ENCODE measurements at regions not wholly inside any gene's neighbourhood (a gene's known extent, or its start where the extent isn't known, plus 50 kb on each side); places are given as distances from the start of the nearest gene placed in this dataset.

DNA sequence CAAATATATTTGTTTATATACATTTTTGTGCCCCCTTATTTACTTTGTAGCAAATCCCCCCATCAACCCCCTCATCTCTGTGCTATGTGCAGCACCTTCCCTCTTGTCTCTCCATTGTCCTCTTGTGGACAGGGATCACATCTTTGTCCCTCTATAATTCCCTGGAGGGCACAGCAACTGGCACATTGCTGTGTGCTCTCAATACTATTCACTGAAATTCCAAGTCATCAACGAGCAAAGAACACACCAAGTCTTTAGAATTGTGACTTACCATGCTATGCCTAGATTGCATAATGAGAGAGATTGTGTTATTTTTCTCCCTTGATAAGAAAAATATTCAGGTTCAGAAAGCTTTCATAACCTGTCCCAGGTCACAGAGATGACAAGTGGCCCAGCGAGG, 54.6 kb upstream of the ACAN start:
- no peaks in the 10 kb centered on the region for H3K4me1 ChIP-seq (ENCODE audit: control insufficient read depth in 1 of 2, insufficient read depth in 2 of 2, low read length in 2 of 2)
- no peak overlapping the region for H3K4me2 ChIP-seq (replicated peaks; ENCODE audit: extremely low read depth, low read length, poor library complexity, severe bottlenecking)
- peaks cover 0 to 6% of the 10 kb centered on the region in 2 donors for H3K27me3 ChIP-seq (ENCODE audit: control insufficient read depth in 2 of 2, insufficient read depth in 2 of 2, low read length in 2 of 2)
- no peak overlapping the region for H3K4me3 ChIP-seq (replicated peaks in 1 of 3; ENCODE audit: low read depth in 2 of 3, low read length in 3 of 3)
- H2AFZ ChIP-seq (ENCODE audit: insufficient read depth, low read depth, low read length, poor library complexity, severe bottlenecking), result no peak overlapping the region
- intact Hi-C loops (cut with micrococcal nuclease), result no loop called here
- peaks cover 6 to 19% (median 11%) of the 10 kb centered on the region in 3 donors for H3K27me3 Mint-ChIP-seq (ENCODE audit: low read depth in 3 of 3)
- H3K9me3 ChIP-seq (replicated peaks in 1 of 2; ENCODE audit: control insufficient read depth in 1 of 2, insufficient read depth in 1 of 2, low read length in 2 of 2), result no peaks in the 10 kb centered on the region
- peaks cover 0 to 2% (median 0%) of the 10 kb centered on the region in 7 donors for H3K9me3 Mint-ChIP-seq
- H3K9ac ChIP-seq (ENCODE audit: insufficient read depth, low read length, poor library complexity, severe bottlenecking), result no peak overlapping the region
- H3K4me1 Mint-ChIP-seq, result no peaks in the 10 kb centered on the region
- no peaks in the 10 kb centered on the region for H4K20me1 ChIP-seq (ENCODE audit: insufficient read depth, low read length)
- no peak overlapping the region for H3K4me3 Mint-ChIP-seq
- H3K27ac Mint-ChIP-seq, result no peak overlapping the region
- WGBS (ENCODE audit: insufficient coverage), result 100% methylated on average over 1 of the region's 2 CpGs
- TF ChIP-seq, protein P1, sequence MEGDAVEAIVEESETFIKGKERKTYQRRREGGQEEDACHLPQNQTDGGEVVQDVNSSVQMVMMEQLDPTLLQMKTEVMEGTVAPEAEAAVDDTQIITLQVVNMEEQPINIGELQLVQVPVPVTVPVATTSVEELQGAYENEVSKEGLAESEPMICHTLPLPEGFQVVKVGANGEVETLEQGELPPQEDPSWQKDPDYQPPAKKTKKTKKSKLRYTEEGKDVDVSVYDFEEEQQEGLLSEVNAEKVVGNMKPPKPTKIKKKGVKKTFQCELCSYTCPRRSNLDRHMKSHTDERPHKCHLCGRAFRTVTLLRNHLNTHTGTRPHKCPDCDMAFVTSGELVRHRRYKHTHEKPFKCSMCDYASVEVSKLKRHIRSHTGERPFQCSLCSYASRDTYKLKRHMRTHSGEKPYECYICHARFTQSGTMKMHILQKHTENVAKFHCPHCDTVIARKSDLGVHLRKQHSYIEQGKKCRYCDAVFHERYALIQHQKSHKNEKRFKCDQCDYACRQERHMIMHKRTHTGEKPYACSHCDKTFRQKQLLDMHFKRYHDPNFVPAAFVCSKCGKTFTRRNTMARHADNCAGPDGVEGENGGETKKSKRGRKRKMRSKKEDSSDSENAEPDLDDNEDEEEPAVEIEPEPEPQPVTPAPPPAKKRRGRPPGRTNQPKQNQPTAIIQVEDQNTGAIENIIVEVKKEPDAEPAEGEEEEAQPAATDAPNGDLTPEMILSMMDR (IDR thresholded peaks at IDR 0.05), result no peak
- H3K27ac ChIP-seq (ENCODE audit: low read depth in 1 of 2, low read length in 2 of 2), result no peak overlapping the region
- no peaks in the 10 kb centered on the region for H3K36me3 Mint-ChIP-seq
- DNase-seq, result no peak
- H3K79me2 ChIP-seq (ENCODE audit: insufficient read depth, low read length), result no peaks in the 10 kb centered on the region
- no peaks in the 10 kb centered on the region for H3K36me3 ChIP-seq (replicated peaks in 1 of 2; ENCODE audit: control insufficient read depth in 1 of 2, insufficient read depth in 2 of 2, low read length in 2 of 2)

GRCh38 chr15:88749699-88750098, 53.5 kb upstream of the ACAN start:
- intact Hi-C loops (cut with micrococcal nuclease), result no loop called here

More at GRCh38 chr15:88749699-88750098, 53.5 kb upstream of the ACAN start:
- Histone ChIP-seq H3K79me2 (ENCODE audit: insufficient read depth, low read length) (no peaks in the 10 kb centered on the region), H3K4me3 (replicated peaks in 1 of 3; ENCODE audit: low read depth in 2 of 3, low read length in 3 of 3) (no peak overlapping the region), H3K9ac (ENCODE audit: insufficient read depth, low read length, poor library complexity, severe bottlenecking) (no peak overlapping the region), H3K27ac (ENCODE audit: low read depth in 1 of 2, low read length in 2 of 2) (no peak overlapping the region), H3K27me3 (ENCODE audit: control insufficient read depth in 2 of 2, insufficient read depth in 2 of 2, low read length in 2 of 2) (peaks cover 4 to 8% of the 10 kb centered on the region in 2 donors), H3K4me2 (replicated peaks; ENCODE audit: extremely low read depth, low read length, poor library complexity, severe bottlenecking) (no peak overlapping the region), H3K36me3 (replicated peaks in 1 of 2; ENCODE audit: control insufficient read depth in 1 of 2, insufficient read depth in 2 of 2, low read length in 2 of 2) (no peaks in the 10 kb centered on the region), H3K9me3 (replicated peaks in 1 of 2; ENCODE audit: control insufficient read depth in 1 of 2, insufficient read depth in 1 of 2, low read length in 2 of 2) (no peaks in the 10 kb centered on the region), H3K4me1 (ENCODE audit: control insufficient read depth in 1 of 2, insufficient read depth in 2 of 2, low read length in 2 of 2) (no peaks in the 10 kb centered on the region), H4K20me1 (ENCODE audit: insufficient read depth, low read length) (no peaks in the 10 kb centered on the region), H2AFZ (ENCODE audit: insufficient read depth, low read depth, low read length, poor library complexity, severe bottlenecking) (no peak overlapping the region)
- Mint-ChIP-seq H3K27ac (no peak overlapping the region), H3K27me3 (ENCODE audit: low read depth in 3 of 3) (peaks cover 5 to 22% (median 11%) of the 10 kb centered on the region in 3 donors), H3K4me1 (no peaks in the 10 kb centered on the region), H3K36me3 (no peaks in the 10 kb centered on the region), H3K4me3 (no peak overlapping the region), H3K9me3 (peaks cover 0 to 2% (median 0%) of the 10 kb centered on the region in 7 donors)
- no peak for DNase-seq
- 94% methylated on average over 2 of the region's 2 CpGs for WGBS (ENCODE audit: insufficient coverage)
- TF ChIP-seq, protein P1 (IDR thresholded peaks at IDR 0.05), result no peak
